H1 (cell line): ENCODE measurements at regions not wholly inside any gene's neighbourhood (a gene's known extent, or its start where the extent isn't known, plus 50 kb on each side); places are given as distances from the start of the nearest gene placed in this dataset.

Experiments
- CTCF ChIA-PET: fragments of 300-600 bp; sonication (Branson Sonifier 250); formaldehyde crosslinking; loops from one replicate; lab custom pipeline; 2021; ENCODE audit not compliant: partially characterized antibody; lab: Charles Lee
- POLR2A ChIA-PET: fragments of 300-600 bp; sonication (Branson Sonifier 250); formaldehyde crosslinking; loops from one replicate; lab custom pipeline; 2021; ENCODE audit warnings: inconsistent platforms; ENCODE audit not compliant: partially characterized antibody; lab: Charles Lee
- DNase-seq, 2 experiments: peaks; one replicate each; pipeline versions ENCODE4 v3.0.0 to v3.0.0-alpha.2; 2010 to 2022; ENCODE audit warnings: low spot score in 2 of 2, low read depth in 1 of 2, mixed read lengths in 1 of 2
- FAIRE-seq: peaks from 2 replicates; lab custom pipeline; 2011; peaks lifted over from hg19 to GRCh38; lab: Jason Lieb, UNC
- H2AFZ ChIP-seq: 2 replicates; pipeline ENCODE4 v1.8.1; 2012; ENCODE audit warnings: low read length, inconsistent platforms
- H2AK5ac ChIP-seq: 2 replicates; pipeline ENCODE4 v1.6.1; 2013; ENCODE audit warnings: low read depth, low read length
- H2BK120ac ChIP-seq: replicated peaks from 2 replicates; pipeline ENCODE3; 2013; ENCODE audit warnings: low read depth, low read length, inconsistent platforms
- H2BK12ac ChIP-seq: 2 replicates; pipeline ENCODE4 v1.6.1; 2013; ENCODE audit warnings: low read depth, low read length
- H2BK15ac ChIP-seq: 2 replicates; pipeline ENCODE4 v1.6.1; 2013; ENCODE audit warnings: low read length
- H2BK20ac ChIP-seq: 2 replicates; pipeline ENCODE4 v1.6.1; 2013; ENCODE audit warnings: low read length
- H2BK5ac ChIP-seq: 2 replicates; pipeline ENCODE4 v1.6.1; 2013; ENCODE audit warnings: low read depth, low read length
- H3K14ac ChIP-seq: 2 replicates; pipeline ENCODE4 v1.6.1; 2013; ENCODE audit warnings: inconsistent platforms; ENCODE audit not compliant: insufficient read length
- H3K18ac ChIP-seq: 2 replicates; pipeline ENCODE4 v1.6.1; 2013; ENCODE audit warnings: low read length; ENCODE audit errors: extremely low read depth
- H3K23ac ChIP-seq: 2 replicates; pipeline ENCODE4 v1.6.1; 2013; ENCODE audit warnings: inconsistent platforms; ENCODE audit not compliant: insufficient read length
- H3K23me2 ChIP-seq: 2 replicates; pipeline ENCODE4 v1.6.1; 2013; ENCODE audit warnings: low read depth, low read length
- H3K27ac ChIP-seq: 2 replicates; pipeline ENCODE4 v1.6.1; 2011; ENCODE audit warnings: low read depth, low read length, inconsistent platforms
- H3K27me3 ChIP-seq, 4 experiments: replicated peaks in 1 of 4; 1 replicate in 1 of 4; 2 replicates in 3 of 4; pipeline versions ENCODE4 v1.6.1 to v1.8.1; 2011 to 2013; ENCODE audit warnings: low read length in 3 of 4, mild to moderate bottlenecking in 3 of 4, inconsistent platforms in 2 of 4, mixed read lengths in 2 of 4, moderate library complexity in 1 of 4; ENCODE audit not compliant: control insufficient read depth in 3 of 4, insufficient read depth in 3 of 4; ENCODE audit errors: extremely low read depth in 1 of 4
- H3K36me3 ChIP-seq, 4 experiments: 2 replicates each; pipeline versions ENCODE4 v1.6.1 to v1.8.1; 2011 to 2013; ENCODE audit warnings: mild to moderate bottlenecking in 4 of 4, low read length in 3 of 4, moderate library complexity in 2 of 4, control low read depth in 1 of 4, inconsistent platforms in 1 of 4; ENCODE audit not compliant: insufficient read depth in 4 of 4, control insufficient read depth in 2 of 4
- H3K4ac ChIP-seq: replicated peaks from 2 replicates; pipeline ENCODE3; 2013; ENCODE audit warnings: low read length, low read depth, mixed read lengths, inconsistent platforms; ENCODE audit not compliant: insufficient read length
- H3K4me1 ChIP-seq, 4 experiments: replicated peaks in 1 of 4; 1 replicate in 1 of 4; 2 replicates in 3 of 4; pipeline versions ENCODE4 v1.6.1 to v1.8.1; 2011 to 2013; ENCODE audit warnings: low read length in 3 of 4, inconsistent platforms in 2 of 4, mixed read lengths in 1 of 4; ENCODE audit not compliant: insufficient read depth in 4 of 4, control insufficient read depth in 3 of 4
- H3K4me2 ChIP-seq, 2 experiments: 2 replicates each; pipeline versions ENCODE4 v1.6.1 to v1.8.1; 2011 to 2013; ENCODE audit warnings: low read depth in 2 of 2, low read length in 2 of 2, control low read depth in 1 of 2, inconsistent platforms in 1 of 2, mild to moderate bottlenecking in 1 of 2; ENCODE audit not compliant: insufficient read depth in 1 of 2
- H3K4me3 ChIP-seq, 4 experiments: fragments of 200-600, 300-600 bp in 1 of 4; sonication (generic), shearing (Covaris generic), sonication (Bioruptor Twin) in 1 of 4; 2 replicates each; pipeline versions ENCODE4 v1.5.1 to v1.8.1; 2011 to 2016; ENCODE audit warnings: low read length in 4 of 4, low read depth in 3 of 4, control low read depth in 2 of 4, inconsistent platforms in 2 of 4, mild to moderate bottlenecking in 2 of 4, mixed read lengths in 1 of 4, moderate library complexity in 1 of 4; ENCODE audit not compliant: insufficient read depth in 2 of 4; ENCODE audit errors: extremely low read depth in 1 of 4
- H3K56ac ChIP-seq: replicated peaks from 2 replicates; pipeline ENCODE3; 2013; ENCODE audit warnings: low read depth, mild to moderate bottlenecking, mixed read lengths, low read length, inconsistent platforms; ENCODE audit not compliant: insufficient read length
- H3K79me1 ChIP-seq: 2 replicates; pipeline ENCODE4 v1.6.1; 2013; ENCODE audit warnings: low read depth, low read length, control low read depth
- H3K79me2 ChIP-seq, 2 experiments: 2 replicates each; pipeline versions ENCODE4 v1.6.1 to v1.8.1; 2012 to 2013; ENCODE audit warnings: low read length in 2 of 2, mild to moderate bottlenecking in 2 of 2, inconsistent platforms in 1 of 2; ENCODE audit not compliant: insufficient read depth in 2 of 2, control insufficient read depth in 1 of 2
- H3K9ac ChIP-seq, 4 experiments: replicated peaks in 1 of 4; 1 replicate in 1 of 4; 2 replicates in 3 of 4; pipeline versions ENCODE4 v1.6.1 to v1.8.1; 2011 to 2013; ENCODE audit warnings: low read depth in 3 of 4, low read length in 3 of 4, control low read depth in 2 of 4, mild to moderate bottlenecking in 2 of 4, moderate library complexity in 2 of 4, inconsistent platforms in 1 of 4; ENCODE audit errors: extremely low read depth in 1 of 4
- H3K9me3 ChIP-seq, 2 experiments: 2 replicates each; pipeline versions ENCODE4 v1.6.1 to v1.8.1; 2012 to 2013; ENCODE audit warnings: mild to moderate bottlenecking in 2 of 2, moderate library complexity in 2 of 2, control low read depth in 1 of 2, inconsistent platforms in 1 of 2, low read depth in 1 of 2, low read length in 1 of 2, mixed read lengths in 1 of 2; ENCODE audit not compliant: insufficient read depth in 2 of 2
- H4K20me1 ChIP-seq, 2 experiments: replicated peaks in 1 of 2; 2 replicates each; pipeline versions ENCODE3 to v1.8.1; 2011 to 2013; ENCODE audit warnings: inconsistent platforms in 2 of 2, low read length in 2 of 2, mild to moderate bottlenecking in 1 of 2; ENCODE audit not compliant: insufficient read depth in 2 of 2, control insufficient read depth in 1 of 2
- H4K5ac ChIP-seq: 2 replicates; pipeline ENCODE4 v1.6.1; 2013; ENCODE audit warnings: low read length, low read depth, mixed read lengths, inconsistent platforms; ENCODE audit not compliant: insufficient read length
- H4K8ac ChIP-seq: 2 replicates; pipeline ENCODE4 v1.8.0; 2013; ENCODE audit warnings: mild to moderate bottlenecking, moderate library complexity, low read length, inconsistent platforms; ENCODE audit not compliant: insufficient read depth; ENCODE audit errors: extremely low read depth
- H4K91ac ChIP-seq: replicated peaks from 2 replicates; pipeline ENCODE3; 2013; ENCODE audit warnings: low read length, mixed read lengths, inconsistent platforms; ENCODE audit not compliant: insufficient read length
- ATF3 ChIP-seq: IDR thresholded peaks from 2 replicates; pipeline ENCODE4 v1.6.1; 2011; ENCODE audit warnings: low read depth, mild to moderate bottlenecking, low read length; ENCODE audit not compliant: insufficient read depth
- JUND ChIP-seq: IDR thresholded peaks from 2 replicates; pipeline ENCODE4 v1.6.1; 2011; ENCODE audit warnings: mild to moderate bottlenecking, improper control_type of control experiment, low read length
- RAD21 ChIP-seq, 2 experiments: IDR thresholded peaks in 1 of 2; conservative IDR thresholded peaks in 1 of 2; 2 replicates each; pipeline ENCODE4 v1.6.1; 2011; ENCODE audit warnings: low read depth in 2 of 2, low read length in 2 of 2, improper control_type of control experiment in 1 of 2, inconsistent platforms in 1 of 2, mild to moderate bottlenecking in 1 of 2, moderate library complexity in 1 of 2
- SP4 ChIP-seq: IDR thresholded peaks from 2 replicates; pipeline ENCODE4 v1.6.1; 2012; ENCODE audit warnings: low read length, inconsistent platforms
- TAF7 ChIP-seq: optimal IDR thresholded peaks from 2 replicates; pipeline ENCODE3; 2011; ENCODE audit warnings: low read depth, mild to moderate bottlenecking, inconsistent platforms, low read length, moderate library complexity, borderline replicate concordance
- TBP ChIP-seq: IDR thresholded peaks from 2 replicates; pipeline ENCODE4 v1.6.1; 2011; ENCODE audit warnings: low read depth, low read length, improper control_type of control experiment
- TF ChIP-seq, protein P1 (sequence below): IDR thresholded peaks from 2 replicates; pipeline ENCODE4 v1.6.1; 2012; ENCODE audit warnings: low read length, inconsistent platforms

DNA sequence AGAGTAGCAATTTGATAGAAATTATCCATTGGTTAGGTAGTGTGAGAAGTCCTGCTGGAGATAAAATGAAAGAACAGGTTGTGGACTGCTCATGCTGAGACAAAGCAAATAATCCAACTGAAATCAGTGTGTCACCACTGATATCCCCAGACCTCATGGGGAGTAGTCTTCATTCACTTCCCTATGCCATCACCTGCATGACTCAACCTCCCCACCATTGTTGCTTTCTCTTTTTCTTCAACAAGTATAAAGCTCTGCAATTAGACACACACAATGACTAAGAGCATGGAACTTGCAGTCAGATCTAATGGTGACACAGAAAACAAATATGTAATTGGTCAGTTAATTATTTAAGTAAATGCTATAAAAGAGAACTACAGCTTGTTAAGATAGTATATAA, 475.3 kb downstream of the RIT2 start:
- H2AK5ac ChIP-seq: no peak overlapping the region
- H3K36me3 ChIP-seq: no peaks in the 10 kb centered on the region
- H3K56ac ChIP-seq: no peak overlapping the region
- no peak overlapping the region for H4K91ac ChIP-seq
- no peak overlapping the region for H3K4me3 ChIP-seq
- H3K9me3 ChIP-seq: no peaks in the 10 kb centered on the region
- H2BK5ac ChIP-seq: no peak overlapping the region
- no peaks in the 10 kb centered on the region for H3K4me1 ChIP-seq
- H3K79me2 ChIP-seq: no peaks in the 10 kb centered on the region
- DNase-seq: no peak
- H4K5ac ChIP-seq: no peak overlapping the region
- H3K4ac ChIP-seq: no peak overlapping the region
- H2AFZ ChIP-seq: no peak overlapping the region
- H2BK20ac ChIP-seq: no peak overlapping the region
- no peak overlapping the region for H3K23ac ChIP-seq
- no peak overlapping the region for H3K27ac ChIP-seq
- H3K27me3 ChIP-seq: no peaks in the 10 kb centered on the region
- POLR2A ChIA-PET: no interaction called here
- H3K23me2 ChIP-seq: no peaks in the 10 kb centered on the region
- no peak overlapping the region for H3K9ac ChIP-seq
- no peak overlapping the region for H3K4me2 ChIP-seq
- no peak overlapping the region for H2BK12ac ChIP-seq
- H3K18ac ChIP-seq: no peak overlapping the region; the same call in 1 of the 2 replicates
- FAIRE-seq: no peak
- H3K79me1 ChIP-seq: no peaks in the 10 kb centered on the region
- H3K14ac ChIP-seq: no peak overlapping the region
- CTCF ChIA-PET: interaction anchor here (2.4 kb wide), 1 partner anchor 44 kb away, joined by 9 read pairs; no protein-coding TSS in a partner anchor
- no peaks in the 10 kb centered on the region for H4K20me1 ChIP-seq
- no peak overlapping the region for H2BK15ac ChIP-seq
- H2BK120ac ChIP-seq: no peak overlapping the region
- no peak overlapping the region for H4K8ac ChIP-seq
- no peak for TF ChIP-seq SP4
- TF ChIP-seq JUND: no peak
- TF ChIP-seq RAD21 (IDR thresholded peaks at IDR 0.05 in 1 of 2, conservative IDR thresholded peaks at IDR 0.05 in 1 of 2; ENCODE audit: low read depth in 2 of 2, low read length in 2 of 2): no peak
- TF ChIP-seq TBP: no peak
- TF ChIP-seq TAF7: no peak
- TF ChIP-seq ATF3: no peak
- TF ChIP-seq, protein P1, sequence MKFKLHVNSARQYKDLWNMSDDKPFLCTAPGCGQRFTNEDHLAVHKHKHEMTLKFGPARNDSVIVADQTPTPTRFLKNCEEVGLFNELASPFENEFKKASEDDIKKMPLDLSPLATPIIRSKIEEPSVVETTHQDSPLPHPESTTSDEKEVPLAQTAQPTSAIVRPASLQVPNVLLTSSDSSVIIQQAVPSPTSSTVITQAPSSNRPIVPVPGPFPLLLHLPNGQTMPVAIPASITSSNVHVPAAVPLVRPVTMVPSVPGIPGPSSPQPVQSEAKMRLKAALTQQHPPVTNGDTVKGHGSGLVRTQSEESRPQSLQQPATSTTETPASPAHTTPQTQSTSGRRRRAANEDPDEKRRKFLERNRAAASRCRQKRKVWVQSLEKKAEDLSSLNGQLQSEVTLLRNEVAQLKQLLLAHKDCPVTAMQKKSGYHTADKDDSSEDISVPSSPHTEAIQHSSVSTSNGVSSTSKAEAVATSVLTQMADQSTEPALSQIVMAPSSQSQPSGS: no peak
